ENCODE measurements at regions not wholly inside any gene's neighbourhood (a gene's known extent, or its start where the extent isn't known, plus 50 kb on each side); places are given as distances from the start of the nearest gene placed in this dataset.

GRCh38 chr14:98103705-98104104 is 1168.3 kb downstream of the BCL11B start:
- ATAC-seq (ENCODE audit: insufficient number of reproducible peaks, low FRiP score, low read depth): no peak
- DNase-seq (ENCODE audit: low spot score): no peak
- Histone ChIP-seq H3K4me1 (ENCODE audit: control insufficient read depth in 1 of 2, low read depth in 2 of 2) (no peaks in the 10 kb centered on the region), H3K27ac (no peak overlapping the region), H3K36me3 (no peaks in the 10 kb centered on the region), H3K4me3 (no peak overlapping the region), H3K9me3 (no peaks in the 10 kb centered on the region), H3K27me3 (replicated peaks; ENCODE audit: insufficient read depth) (no peaks in the 10 kb centered on the region)
- TF ChIP-seq CTCF (IDR thresholded peaks at IDR 0.05): no peak

GRCh38 chr14:98109326-98109725 is 1162.7 kb downstream of the BCL11B start:
- Histone ChIP-seq H3K27me3 (replicated peaks; ENCODE audit: insufficient read depth) (no peaks in the 10 kb centered on the region), H3K36me3 (no peaks in the 10 kb centered on the region), H3K4me1 (ENCODE audit: control insufficient read depth in 1 of 2, low read depth in 2 of 2) (no peaks in the 10 kb centered on the region), H3K4me3 (no peak overlapping the region), H3K27ac (no peak overlapping the region), H3K9me3 (no peaks in the 10 kb centered on the region)
- TF ChIP-seq CTCF (IDR thresholded peaks at IDR 0.05): no peak
- DNase-seq (ENCODE audit: low spot score) (no peak), ATAC-seq (ENCODE audit: insufficient number of reproducible peaks, low FRiP score, low read depth) (no peak)

GRCh38 chr14:98112194-98112780 is 1159.7 kb downstream of the BCL11B start:
- no peak for TF ChIP-seq CTCF (IDR thresholded peaks at IDR 0.05)
- no peak for DNase-seq (ENCODE audit: low spot score)

GRCh38 chr14:98114122-98114895 is 1157.7 kb downstream of the BCL11B start:
- no peak overlapping the region for H3K27ac ChIP-seq
- H3K27me3 ChIP-seq (replicated peaks; ENCODE audit: insufficient read depth): no peaks in the 10 kb centered on the region
- ATAC-seq (ENCODE audit: insufficient number of reproducible peaks, low FRiP score, low read depth) (no peak), DNase-seq (ENCODE audit: low spot score) (no peak)
- TF ChIP-seq CTCF (IDR thresholded peaks at IDR 0.05): no peak
- no peaks in the 10 kb centered on the region for H3K9me3 ChIP-seq
- no peak overlapping the region for H3K4me3 ChIP-seq
- no peaks in the 10 kb centered on the region for H3K36me3 ChIP-seq
- H3K4me1 ChIP-seq (ENCODE audit: control insufficient read depth in 1 of 2, low read depth in 2 of 2): no peaks in the 10 kb centered on the region

More at GRCh38 chr14:98112194-98112780, 1159.7 kb downstream of the BCL11B start:
- Histone ChIP-seq H3K27ac (no peak overlapping the region), H3K4me3 (no peak overlapping the region), H3K36me3 (no peaks in the 10 kb centered on the region), H3K9me3 (no peaks in the 10 kb centered on the region), H3K27me3 (replicated peaks; ENCODE audit: insufficient read depth) (no peaks in the 10 kb centered on the region), H3K4me1 (ENCODE audit: control insufficient read depth in 1 of 2, low read depth in 2 of 2) (no peaks in the 10 kb centered on the region)
- no peak for ATAC-seq (ENCODE audit: insufficient number of reproducible peaks, low FRiP score, low read depth)

- H3K36me3 ChIP-seq: no peaks in the 10 kb centered on the region
- no peak overlapping the region for H3K4me3 ChIP-seq
- no peak for TF ChIP-seq CTCF (IDR thresholded peaks at IDR 0.05)
- DNase-seq (ENCODE audit: low spot score) (no peak), ATAC-seq (ENCODE audit: insufficient number of reproducible peaks, low FRiP score, low read depth) (no peak)
- no peaks in the 10 kb centered on the region for H3K4me1 ChIP-seq (ENCODE audit: control insufficient read depth in 1 of 2, low read depth in 2 of 2)
- H3K9me3 ChIP-seq: no peaks in the 10 kb centered on the region
- H3K27me3 ChIP-seq (replicated peaks; ENCODE audit: insufficient read depth): no peaks in the 10 kb centered on the region
- no peak overlapping the region for H3K27ac ChIP-seq
Observed at GRCh38 chr14:98114946-98115345, 1157.1 kb downstream of the BCL11B start.
